GM18508 (cell line): ENCODE measurements at regions not wholly inside any gene's neighbourhood (a gene's known extent, or its start where the extent isn't known, plus 50 kb on each side); places are given as distances from the start of the nearest gene placed in this dataset.

ENCODE experiments used
- ATAC-seq: cut with Tn5 transposase; IDR thresholded peaks from one replicate; pipeline ENCODE4 v1.9.1; 2021; ENCODE audit warnings: moderate number of reproducible peaks; ENCODE audit not compliant: insufficient read depth, unreplicated experiment

DNA sequence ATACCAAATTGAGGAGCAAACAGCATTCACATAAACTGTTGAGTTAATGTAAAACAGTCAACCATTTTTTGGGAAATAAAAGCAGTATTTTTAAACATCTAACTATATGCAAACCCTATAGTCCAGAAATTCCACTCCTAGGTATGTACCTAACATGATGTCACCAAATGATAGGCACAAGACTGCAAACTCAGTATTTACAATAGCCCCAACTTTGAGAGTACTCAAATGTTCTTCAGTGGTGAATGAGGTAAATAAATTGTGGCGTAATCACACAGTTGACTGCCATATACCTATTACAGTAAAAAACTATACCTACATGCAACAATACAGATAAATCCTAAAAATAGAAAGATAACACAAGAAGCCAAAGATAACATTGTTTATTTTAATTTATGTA, 1243.8 kb upstream of the ADGRL3 start:
- ATAC-seq = no peak

DNA sequence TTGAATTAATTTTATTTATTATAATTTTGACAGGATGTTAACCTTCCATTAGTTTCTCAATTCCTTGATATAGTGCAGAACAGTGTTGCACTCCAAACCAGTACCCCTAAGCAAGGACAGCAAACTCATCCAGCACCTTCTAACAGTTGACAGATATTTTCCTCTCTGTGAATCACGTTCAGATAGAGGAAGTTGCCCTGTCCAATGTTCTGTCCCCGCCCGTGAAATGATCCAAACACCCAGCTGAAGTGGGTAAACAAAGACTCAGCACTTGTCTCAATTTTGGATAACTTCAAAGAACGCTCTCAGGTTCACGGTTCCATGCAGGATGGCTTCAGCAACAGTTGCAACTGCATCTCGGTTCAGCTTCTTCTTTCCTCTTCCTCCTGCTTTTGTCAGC, 1240.0 kb upstream of the ADGRL3 start:
- ATAC-seq = no peak

DNA sequence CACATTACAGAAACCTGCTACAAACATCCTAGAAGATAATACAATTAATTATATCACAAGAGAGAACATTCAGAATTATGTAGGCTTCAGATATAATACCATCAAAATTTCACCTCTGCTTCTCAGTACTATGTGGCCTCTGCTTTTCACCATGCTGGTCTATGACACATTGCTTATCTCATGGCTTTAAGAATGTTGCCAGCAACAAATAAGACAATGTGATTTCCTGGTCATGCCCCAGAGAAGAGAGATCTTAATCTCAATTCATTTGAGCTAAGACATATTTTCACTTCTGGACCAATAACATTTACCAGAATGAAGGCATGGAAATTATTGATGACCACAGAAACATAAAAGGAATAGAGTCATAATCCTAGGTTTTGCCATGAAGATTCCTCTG, 1233.4 kb upstream of the ADGRL3 start:
- no peak for ATAC-seq

DNA sequence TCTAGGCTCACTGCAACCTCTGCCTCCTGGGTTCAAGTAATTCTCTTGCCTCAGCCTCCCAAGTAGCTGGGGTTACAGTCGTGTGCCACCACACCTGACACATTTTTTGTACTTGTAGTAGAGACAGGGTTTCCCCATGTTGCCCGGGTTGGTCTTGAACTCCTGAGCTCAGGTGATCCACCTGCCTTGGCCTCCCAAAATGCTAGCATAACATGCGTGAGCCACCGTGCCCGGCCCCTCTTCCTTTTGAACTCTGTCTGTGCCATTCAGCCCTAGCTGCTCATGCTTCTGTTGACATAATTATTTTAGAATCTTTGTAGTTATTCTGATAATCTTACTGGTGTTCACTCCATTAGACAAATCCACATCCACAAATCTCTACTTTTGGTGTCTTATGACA, 1231.3 kb upstream of the ADGRL3 start:
- no peak for ATAC-seq

DNA sequence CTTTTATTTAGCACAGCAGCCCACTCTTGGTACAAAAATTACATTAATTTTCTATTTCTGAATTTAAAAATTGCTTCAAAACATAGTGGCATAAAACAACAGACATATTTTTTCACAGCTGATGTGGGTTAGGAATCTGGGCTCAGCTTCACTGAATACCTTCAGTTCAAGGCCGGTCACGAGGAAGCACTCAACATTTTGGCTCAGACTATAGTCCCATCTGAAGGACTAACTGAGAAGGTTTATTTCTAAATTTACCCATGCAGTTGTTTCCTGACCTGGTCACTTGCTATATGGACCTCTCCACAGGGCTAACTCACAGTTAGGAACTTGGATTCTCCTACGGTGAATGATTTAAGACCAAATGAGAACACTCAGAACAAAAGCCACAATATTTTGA, 1230.2 kb upstream of the ADGRL3 start:
- ATAC-seq = no peak

DNA sequence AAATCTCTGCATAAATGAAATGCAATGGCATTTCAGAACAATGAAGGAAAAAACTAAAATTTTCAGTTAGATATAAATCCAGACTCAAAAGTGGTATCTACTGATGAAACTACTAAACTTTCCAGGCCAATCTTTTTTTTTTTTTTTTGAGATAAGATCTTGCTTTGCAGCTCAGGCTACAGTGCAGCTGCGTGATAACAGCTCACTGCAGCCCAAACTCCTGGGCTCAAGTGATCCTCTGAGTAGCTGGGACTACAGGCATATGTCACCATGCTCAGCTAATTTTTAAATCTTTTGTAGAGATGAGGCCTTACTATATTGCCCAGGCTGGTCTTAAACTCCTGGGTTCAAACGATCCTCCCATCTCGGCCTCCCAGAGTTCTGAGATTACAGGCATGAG, 1228.2 kb upstream of the ADGRL3 start:
- ATAC-seq = no peak

DNA sequence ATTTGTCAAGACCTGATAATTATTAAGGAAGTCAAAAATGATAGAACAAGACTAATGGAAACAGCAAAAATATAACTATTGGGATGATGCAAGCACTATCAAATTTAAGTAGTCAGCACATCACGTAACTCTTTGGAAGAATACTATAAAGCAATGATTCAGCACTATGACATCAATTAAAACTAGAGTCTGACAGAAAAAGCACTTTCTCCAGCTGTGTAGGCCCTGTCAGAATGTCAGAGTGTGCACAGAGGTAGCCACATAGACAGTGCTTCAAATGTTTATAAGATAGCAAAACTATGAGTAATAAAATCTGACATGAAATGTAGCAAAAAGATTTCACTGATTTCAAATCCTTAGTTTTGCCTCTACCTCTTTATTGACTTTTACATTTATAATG, 1226.6 kb upstream of the ADGRL3 start:
- ATAC-seq = no peak

DNA sequence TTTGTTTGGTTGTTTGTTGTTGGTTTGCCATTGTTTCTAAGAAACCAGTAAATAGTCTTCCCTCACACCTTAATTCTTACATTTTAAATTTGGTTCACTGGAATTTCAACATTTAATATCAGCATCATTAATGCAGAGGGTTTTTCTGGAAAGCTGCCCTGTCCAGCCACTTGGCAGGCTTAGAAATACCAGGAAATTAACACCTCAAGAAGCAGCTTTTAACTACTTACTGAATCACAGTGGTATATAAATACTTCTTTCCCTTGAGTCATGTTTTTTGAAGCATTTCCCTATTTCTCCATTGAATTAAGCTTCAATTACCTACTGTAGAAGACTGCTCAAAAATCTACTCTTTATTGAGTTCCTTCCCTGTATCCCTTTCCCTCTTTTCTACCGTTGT, 1221.1 kb upstream of the ADGRL3 start:
- no peak for ATAC-seq

DNA sequence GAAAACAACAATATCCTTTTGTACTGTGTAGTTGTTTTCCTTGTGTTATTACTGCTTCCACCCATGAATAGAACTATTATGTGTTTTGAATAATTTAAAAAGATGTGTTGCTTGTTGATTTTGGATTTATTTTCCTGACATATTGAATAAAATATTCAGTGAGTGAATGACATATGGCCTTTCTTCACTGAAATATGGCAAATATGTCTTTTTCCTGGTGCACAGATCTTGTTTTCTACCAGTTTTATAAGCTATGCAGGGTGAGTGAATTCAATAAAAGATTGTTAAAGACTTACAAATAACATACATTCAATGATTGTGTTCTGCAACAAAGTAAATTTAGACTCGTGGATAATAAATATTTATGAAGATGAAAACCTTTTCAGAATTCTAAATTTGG, 1216.3 kb upstream of the ADGRL3 start:
- ATAC-seq = no peak

DNA sequence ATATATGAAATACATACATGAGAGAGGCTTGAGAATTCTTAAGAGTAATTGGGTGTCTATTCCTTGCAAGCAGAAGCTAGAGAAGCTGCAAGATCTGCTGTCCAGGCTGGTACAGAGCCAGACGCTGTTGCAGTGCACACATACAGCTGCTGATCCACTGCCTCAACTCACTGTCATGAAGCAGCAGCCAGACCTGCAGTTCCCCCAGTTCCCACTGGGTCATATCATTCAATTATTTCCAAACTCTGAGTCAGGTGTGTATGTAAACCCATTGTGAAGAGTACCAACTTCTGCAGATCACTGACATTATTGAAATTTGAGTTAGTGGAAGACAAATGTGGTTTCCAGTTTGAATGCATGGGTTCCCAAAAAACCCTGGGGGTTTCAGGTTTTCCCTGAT, 1212.8 kb upstream of the ADGRL3 start:
- no peak for ATAC-seq

DNA sequence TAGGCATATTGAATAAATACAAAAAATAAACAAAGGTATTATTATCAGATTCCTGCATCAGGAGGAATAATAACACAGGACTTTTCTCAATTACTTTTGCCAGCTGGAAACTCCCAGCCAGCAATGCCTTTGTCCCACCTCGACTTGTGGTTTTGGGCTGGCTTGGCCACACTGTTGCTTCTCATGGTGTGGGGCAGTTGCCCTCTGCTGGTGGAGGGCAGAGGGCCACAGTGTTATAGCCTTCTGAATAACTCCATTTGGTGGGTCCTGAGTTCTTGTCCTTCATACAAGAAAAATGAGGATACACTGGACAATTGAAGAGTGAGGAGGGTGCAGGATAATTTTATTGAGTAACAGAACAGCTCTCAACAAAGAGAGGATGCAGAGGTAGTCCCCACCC, 1206.0 kb upstream of the ADGRL3 start:
- ATAC-seq = no peak

DNA sequence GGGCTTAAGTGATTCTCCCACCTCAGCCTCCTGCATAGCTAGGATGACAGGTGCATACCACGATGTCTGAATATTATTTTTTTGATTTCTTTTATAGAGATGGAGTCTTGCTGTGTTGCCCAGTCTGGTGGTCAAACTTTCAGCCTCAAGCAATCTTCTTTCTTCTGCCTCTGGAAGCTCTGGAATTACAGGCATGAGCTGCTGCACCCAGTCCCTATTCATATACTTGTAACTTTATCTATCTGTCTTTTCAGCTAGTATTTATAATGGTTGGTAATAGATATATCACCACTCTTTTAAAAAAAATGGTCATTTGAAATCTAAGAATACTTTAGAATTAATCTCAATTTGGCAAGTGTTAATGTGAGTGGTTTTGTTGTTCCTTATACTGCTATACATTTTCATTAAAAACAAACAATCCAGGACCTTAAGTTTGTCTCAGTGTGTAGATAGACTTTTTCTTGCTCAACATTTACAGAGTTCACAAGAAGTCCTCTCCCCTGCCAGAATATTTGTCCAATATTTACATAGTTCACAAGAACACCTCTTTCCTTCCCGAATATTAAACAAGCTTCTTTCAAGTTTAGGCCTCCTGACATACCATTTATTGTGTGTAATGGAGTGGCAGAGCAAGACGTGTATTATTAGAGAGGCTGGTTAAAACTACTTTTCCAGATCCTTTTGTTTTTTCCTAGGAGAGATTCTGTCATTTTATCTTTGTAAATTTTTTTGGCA, 1197.4 kb upstream of the ADGRL3 start:
- no peak for ATAC-seq

DNA sequence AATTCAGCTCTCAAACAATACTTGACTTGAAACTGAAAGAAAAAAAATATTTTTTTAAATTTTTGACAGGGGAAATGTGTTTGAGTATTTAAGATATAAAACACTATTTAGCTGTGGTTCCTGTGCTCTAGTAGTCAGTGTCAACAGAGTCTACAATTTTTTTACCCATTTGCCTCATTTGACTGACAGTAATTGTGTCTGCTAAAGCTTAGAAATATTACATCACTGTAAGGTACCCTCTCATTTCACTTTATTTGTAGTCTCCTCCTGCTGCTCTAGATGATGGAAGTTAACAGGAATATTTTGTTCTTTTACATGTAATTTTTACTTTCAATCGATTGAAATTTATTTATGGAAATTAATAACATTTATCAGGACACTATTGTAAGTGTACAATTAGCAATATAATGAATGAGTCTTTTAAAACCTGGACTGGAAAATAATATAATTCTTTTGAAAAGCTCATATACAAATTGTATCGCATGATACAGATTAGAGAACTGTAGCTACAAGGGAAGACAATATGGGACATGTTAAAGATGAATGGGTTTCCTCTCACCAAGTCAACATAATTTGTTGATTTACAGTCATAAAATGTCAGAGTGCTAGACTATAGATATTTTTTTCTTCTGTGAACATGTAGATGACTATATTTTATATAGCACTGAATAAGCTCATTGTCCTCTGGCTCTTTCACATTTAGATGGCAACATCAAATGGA, 1186.5 kb upstream of the ADGRL3 start:
- no peak for ATAC-seq

DNA sequence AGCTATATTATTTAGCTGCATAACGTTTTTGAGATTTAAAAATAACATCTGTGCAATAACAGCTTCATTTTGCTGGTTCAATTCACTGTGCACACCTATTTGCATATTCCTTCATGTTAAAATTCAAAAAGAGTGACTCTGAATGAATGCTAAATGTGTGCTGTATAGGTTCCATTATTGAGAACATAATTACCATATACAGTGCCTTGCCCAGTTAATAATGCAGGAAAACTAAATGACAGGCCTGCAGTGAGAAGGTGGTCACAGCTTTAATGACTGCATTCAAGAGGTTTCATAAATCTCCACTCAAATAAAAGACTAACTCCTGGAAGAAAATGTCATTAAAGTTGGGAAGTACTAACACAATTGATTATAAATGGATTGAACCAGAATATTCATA, 1183.2 kb upstream of the ADGRL3 start:
- no peak for ATAC-seq

DNA sequence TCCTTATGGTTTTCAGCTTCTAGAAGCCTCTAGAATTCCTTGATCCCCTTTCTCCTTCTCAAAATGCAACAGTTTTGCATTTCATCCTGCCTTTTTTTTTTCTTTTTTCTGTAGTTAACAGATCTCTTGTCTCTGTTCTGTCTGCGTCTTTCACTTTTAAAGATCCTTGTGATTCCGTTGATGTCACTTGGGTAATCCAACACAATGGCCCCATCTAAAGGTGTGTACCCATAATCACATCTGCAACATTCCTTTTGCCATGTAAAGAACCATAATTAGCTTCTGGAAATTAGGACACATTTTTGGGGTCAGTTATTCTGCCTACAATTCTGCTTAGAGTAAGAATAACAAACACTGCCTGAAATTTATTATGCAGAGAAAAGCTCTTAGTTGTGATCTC, 1180.9 kb upstream of the ADGRL3 start:
- ATAC-seq = no peak

DNA sequence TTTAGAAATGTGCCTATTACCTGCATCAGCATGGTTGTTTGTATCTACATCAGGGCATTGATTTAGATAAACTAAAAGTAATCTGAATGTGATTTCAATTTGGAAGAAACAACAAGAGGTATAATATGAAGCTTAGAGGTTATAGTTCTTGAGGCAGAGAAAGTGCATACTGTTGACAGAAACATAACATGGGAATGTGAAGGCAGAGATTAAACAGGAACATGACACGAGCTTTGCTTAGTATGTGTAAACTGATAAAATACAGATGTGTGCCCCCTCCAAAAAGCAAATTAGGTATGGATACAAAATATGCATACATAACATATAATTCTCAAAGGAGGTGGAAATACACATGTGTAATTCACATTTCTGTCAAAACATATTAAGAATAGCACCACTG, 1180.2 kb upstream of the ADGRL3 start:
- ATAC-seq = no peak

DNA sequence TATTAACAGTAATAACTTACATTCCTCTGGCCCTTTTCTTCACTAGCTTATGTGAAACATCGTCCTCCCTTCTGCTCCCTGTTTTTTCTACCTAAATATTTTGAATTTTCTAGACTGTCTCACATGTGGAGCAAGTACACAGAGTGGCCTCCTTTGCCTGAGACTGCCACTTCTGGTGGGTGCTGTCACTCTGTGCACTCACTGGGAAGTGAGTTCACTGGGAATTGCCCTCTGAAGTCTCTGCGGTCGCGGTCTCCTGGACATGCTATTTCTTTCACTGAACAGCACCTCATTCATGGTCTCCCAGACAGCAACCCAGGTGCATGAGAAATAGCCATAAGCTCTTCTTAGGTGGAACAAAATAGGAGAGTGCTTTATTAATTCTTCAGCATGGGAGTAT, 1179.7 kb upstream of the ADGRL3 start:
- no peak for ATAC-seq

DNA sequence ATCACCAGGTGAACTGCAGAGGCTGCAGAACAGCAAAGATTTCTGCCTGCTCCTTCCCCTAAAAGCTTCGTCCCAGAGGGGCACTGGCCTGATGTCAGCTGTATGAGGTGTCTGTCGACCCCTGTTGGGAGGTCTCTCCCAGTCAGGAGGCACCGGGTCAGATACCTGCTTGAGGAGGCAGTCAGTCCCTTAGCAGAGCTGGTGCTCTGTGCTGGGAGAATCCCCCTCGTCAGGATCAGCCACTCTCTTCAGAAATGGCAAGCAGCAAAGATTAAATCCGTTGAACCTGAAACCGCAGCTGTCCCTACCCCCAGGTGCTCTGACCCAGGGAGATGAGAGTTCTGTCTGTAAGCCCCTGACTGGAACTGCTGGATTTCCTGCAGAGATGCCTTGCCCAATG, 1166.3 kb upstream of the ADGRL3 start:
- ATAC-seq = no peak

DNA sequence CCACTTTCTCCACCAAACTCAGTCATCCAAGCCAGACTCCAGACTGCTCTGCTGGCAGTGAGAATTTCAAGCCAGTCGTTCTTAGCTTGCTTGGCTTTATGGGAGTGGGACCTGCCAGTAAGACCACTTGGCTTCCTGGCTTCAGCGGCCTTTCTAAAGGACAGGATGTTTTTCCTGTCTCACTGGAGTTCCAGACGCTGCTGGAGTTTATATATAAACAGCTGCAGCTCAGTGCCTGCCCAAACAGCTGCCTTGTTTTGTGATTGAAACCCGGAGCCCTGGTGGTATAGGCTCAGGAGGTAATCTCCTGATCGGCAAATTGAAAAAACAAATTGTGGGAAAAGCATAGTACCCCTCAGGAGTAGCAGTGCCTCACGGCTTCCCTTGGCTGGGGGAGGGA, 1165.8 kb upstream of the ADGRL3 start:
- ATAC-seq = no peak

DNA sequence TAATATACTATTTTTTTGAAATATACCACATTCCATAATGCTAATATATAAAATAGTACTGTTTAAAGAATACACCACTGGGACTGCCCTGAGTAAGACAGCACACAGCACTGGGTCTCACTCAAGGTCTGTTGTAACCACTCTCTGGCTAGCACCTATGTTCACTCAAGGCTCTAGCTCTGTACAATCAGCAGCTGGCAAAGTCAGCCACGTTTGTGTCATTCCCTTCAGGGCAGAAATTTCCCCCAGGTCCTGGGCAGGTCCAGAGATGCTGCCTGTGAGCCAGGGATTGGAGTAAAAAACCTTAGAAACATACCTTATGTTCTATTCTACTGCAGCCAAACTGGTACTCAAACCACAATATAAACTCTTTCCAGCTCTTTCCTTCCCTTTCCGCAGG, 1160.2 kb upstream of the ADGRL3 start:
- ATAC-seq = no peak

DNA sequence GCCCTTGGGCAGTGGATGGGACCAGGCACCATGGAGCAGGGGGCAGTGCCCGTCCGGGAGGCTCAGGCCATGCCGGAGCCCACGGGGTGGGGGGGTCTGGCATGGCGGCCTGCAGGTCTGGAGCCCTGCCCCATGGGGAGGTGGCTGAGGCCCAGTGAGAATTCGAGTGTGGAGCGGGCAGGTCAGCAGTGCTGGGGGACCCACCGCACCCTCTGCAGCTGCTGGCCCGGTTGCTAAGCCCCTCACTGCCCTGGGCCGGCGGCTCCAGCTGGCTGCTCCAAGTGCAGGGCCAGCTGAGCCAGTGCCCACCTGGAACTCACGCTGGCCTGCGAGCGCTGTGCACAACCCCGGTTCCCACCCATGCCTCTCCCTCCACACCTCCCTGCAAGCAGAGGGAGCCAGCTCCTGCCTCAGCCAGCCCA, 1157.9 kb upstream of the ADGRL3 start:
- no peak for ATAC-seq

DNA sequence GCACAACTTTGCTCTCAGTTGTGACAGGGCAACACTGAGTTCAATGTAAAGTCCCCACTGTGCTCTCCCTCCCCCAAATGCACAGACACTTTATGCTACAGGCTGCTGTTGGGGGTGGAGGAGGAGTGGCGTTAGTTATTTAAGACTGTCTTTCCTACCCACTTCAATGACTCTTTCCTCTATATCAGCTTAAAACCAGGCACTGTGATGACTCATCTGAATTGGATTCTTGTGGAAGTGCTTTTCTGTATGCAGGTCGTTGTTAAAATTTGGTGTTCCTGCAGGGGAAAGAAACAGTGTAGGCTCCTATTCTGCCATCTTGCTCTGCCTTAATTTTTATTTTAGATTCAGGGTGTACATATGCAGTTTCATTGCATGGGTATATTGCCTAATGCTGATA, 1157.2 kb upstream of the ADGRL3 start:
- no peak for ATAC-seq
